WTC11 (cell line): ENCODE measurements at regions not wholly inside any gene's neighbourhood (a gene's known extent, or its start where the extent isn't known, plus 50 kb on each side); places are given as distances from the start of the nearest gene placed in this dataset.

Source experiments
- ATAC-seq: fragments of 200-7000 bp; cut with Tn5 transposase; 2 replicates; pipeline ENCODE4 v1.10.0; 2021; ENCODE audit warnings: mild to moderate bottlenecking, moderate library complexity
- CTCF ChIA-PET: fragments of 300-600 bp; sonication (Branson Sonifier 250); formaldehyde crosslinking; loops from one replicate; lab custom pipeline; 2021; ENCODE audit warnings: antibody characterized with exemption; lab: Charles Lee
- POLR2A ChIA-PET: fragments of 350-600 bp; sonication (Branson Sonifier 250); formaldehyde crosslinking; loops from one replicate; lab custom pipeline; 2021; ENCODE audit warnings: antibody characterized with exemption; lab: Charles Lee
- DNase-seq: peaks from one replicate; pipeline ENCODE4 v3.0.0; 2021; ENCODE audit warnings: low spot score
- H3K27ac Mint-ChIP-seq: 2 replicates; pipeline ENCODE4 v1.8.0; 2021; ENCODE audit warnings: mixed read lengths
- H3K27me3 Mint-ChIP-seq: 2 replicates; pipeline ENCODE4 v1.8.0; 2021; ENCODE audit warnings: low read depth, mild to moderate bottlenecking, moderate library complexity, mixed read lengths
- H3K36me3 Mint-ChIP-seq: 2 replicates; pipeline ENCODE4 v1.8.0; 2021; ENCODE audit warnings: mixed read lengths
- H3K4me1 Mint-ChIP-seq: 2 replicates; pipeline ENCODE4 v1.8.0; 2022; ENCODE audit warnings: mixed read lengths
- H3K4me3 Mint-ChIP-seq: 2 replicates; pipeline ENCODE4 v1.8.0; 2021; ENCODE audit warnings: mild to moderate bottlenecking, moderate library complexity, mixed read lengths
- H3K9me3 Mint-ChIP-seq: 2 replicates; pipeline ENCODE4 v1.8.0; 2021; ENCODE audit warnings: mixed read lengths
- ATF2 ChIP-seq: sonication (generic); formaldehyde crosslinking; IDR thresholded peaks from 2 replicates; pipeline ENCODE4 v1.8.1; 2022; ENCODE audit warnings: low read depth, missing genetic modification reagents, borderline replicate concordance
- ATF6 ChIP-seq: sonication (generic); formaldehyde crosslinking; IDR thresholded peaks from 2 replicates; pipeline ENCODE4 v1.8.1; 2023; ENCODE audit warnings: mild to moderate bottlenecking, missing genetic modification reagents
- CDX4 ChIP-seq: fragments of 250-450 bp; sonication (Bioruptor Pico); IDR thresholded peaks from 2 replicates; pipeline ENCODE4 v1.9.0; 2021; ENCODE audit warnings: moderate library complexity, mild to moderate bottlenecking, inconsistent platforms, borderline replicate concordance
- CREM ChIP-seq: sonication (generic); formaldehyde crosslinking; IDR thresholded peaks from 2 replicates; pipeline ENCODE4 v1.8.1; 2022; ENCODE audit warnings: mild to moderate bottlenecking, missing genetic modification reagents, moderate library complexity
- FOXP1 ChIP-seq: sonication (generic); formaldehyde crosslinking; IDR thresholded peaks from 2 replicates; pipeline ENCODE4 v1.8.0; 2022; ENCODE audit warnings: missing genetic modification reagents, mild to moderate bottlenecking, moderate library complexity, borderline replicate concordance
- GTF2I ChIP-seq: fragments of 250-450 bp; sonication (Bioruptor Pico); conservative IDR thresholded peaks from 2 replicates; pipeline ENCODE4 v1.4.0; 2021; ENCODE audit warnings: mild to moderate bottlenecking
- NFATC4 ChIP-seq: fragments of 250-450 bp; sonication (Bioruptor Pico); IDR thresholded peaks from 2 replicates; pipeline ENCODE4 v1.9.0; 2021; ENCODE audit warnings: mild to moderate bottlenecking
- NR1H2 ChIP-seq: sonication (generic); formaldehyde crosslinking; IDR thresholded peaks from 2 replicates; pipeline ENCODE4 v1.9.0; 2021; ENCODE audit warnings: mild to moderate bottlenecking, moderate library complexity, missing genetic modification reagents
- SOX15 ChIP-seq: fragments of 250-450 bp; sonication (Bioruptor Pico); IDR thresholded peaks from 2 replicates; pipeline ENCODE4 v1.9.0; 2021; ENCODE audit warnings: mild to moderate bottlenecking
- TEAD1 ChIP-seq: sonication (generic); formaldehyde crosslinking; IDR thresholded peaks from 2 replicates; pipeline ENCODE4 v1.8.0; 2022; ENCODE audit warnings: mild to moderate bottlenecking, missing genetic modification reagents
- ZNF219 ChIP-seq: sonication (generic); formaldehyde crosslinking; IDR thresholded peaks from 2 replicates; pipeline ENCODE4 v1.8.0; 2023; ENCODE audit warnings: missing genetic modification reagents, mild to moderate bottlenecking, borderline replicate concordance
- ZNF263 ChIP-seq: sonication (generic); formaldehyde crosslinking; IDR thresholded peaks from 2 replicates; pipeline ENCODE4 v1.8.1; 2022; ENCODE audit warnings: low read depth, mild to moderate bottlenecking, moderate library complexity, missing genetic modification reagents
- ZNF281 ChIP-seq: sonication (generic); formaldehyde crosslinking; IDR thresholded peaks from 2 replicates; pipeline ENCODE4 v1.8.0; 2023; ENCODE audit warnings: mild to moderate bottlenecking, missing genetic modification reagents
- ZNF396 ChIP-seq: fragments of 250-450 bp; sonication (Bioruptor Pico); IDR thresholded peaks from 2 replicates; pipeline ENCODE4 v1.8.0; 2021; ENCODE audit warnings: mild to moderate bottlenecking, moderate library complexity, borderline replicate concordance
- ZNF416 ChIP-seq: fragments of 250-450 bp; sonication (Bioruptor Pico); IDR thresholded peaks from 2 replicates; pipeline ENCODE4 v1.9.0; 2021; ENCODE audit warnings: mild to moderate bottlenecking, inconsistent platforms
- TF ChIP-seq, protein P1 (sequence below): sonication (generic); formaldehyde crosslinking; IDR thresholded peaks from 2 replicates; pipeline ENCODE4 v1.8.1; 2023; ENCODE audit warnings: mild to moderate bottlenecking, missing genetic modification reagents, moderate library complexity
- TF ChIP-seq, protein P2 (sequence below): fragments of 250-450 bp; sonication (Bioruptor Pico); IDR thresholded peaks from 2 replicates; pipeline ENCODE4 v1.9.0; 2021; ENCODE audit warnings: mild to moderate bottlenecking
- TF ChIP-seq, protein P3 (sequence below): sonication (generic); formaldehyde crosslinking; IDR thresholded peaks from 2 replicates; pipeline ENCODE4 v1.8.1; 2022; ENCODE audit warnings: mild to moderate bottlenecking, missing genetic modification reagents, moderate library complexity, borderline replicate concordance
- TF ChIP-seq, protein P4 (sequence below): sonication (generic); formaldehyde crosslinking; IDR thresholded peaks from 2 replicates; pipeline ENCODE4 v1.8.1; 2022; ENCODE audit warnings: mild to moderate bottlenecking, moderate library complexity, missing genetic modification reagents
- TF ChIP-seq, protein P5 (sequence below): sonication (generic); formaldehyde crosslinking; IDR thresholded peaks from 2 replicates; pipeline ENCODE4 v1.8.0; 2022; ENCODE audit warnings: mild to moderate bottlenecking, missing genetic modification reagents
- TF ChIP-seq, protein P6 (sequence below): sonication (generic); formaldehyde crosslinking; conservative IDR thresholded peaks from 2 replicates; pipeline ENCODE4 v1.8.1; 2022; ENCODE audit warnings: mild to moderate bottlenecking, missing genetic modification reagents

- no peaks in the 10 kb centered on the region for H3K36me3 Mint-ChIP-seq
- H3K27ac Mint-ChIP-seq = no peak overlapping the region
- no peak for DNase-seq
- POLR2A ChIA-PET = no interaction called here
- no peak overlapping the region for H3K4me3 Mint-ChIP-seq
- TF ChIP-seq, protein P1, sequence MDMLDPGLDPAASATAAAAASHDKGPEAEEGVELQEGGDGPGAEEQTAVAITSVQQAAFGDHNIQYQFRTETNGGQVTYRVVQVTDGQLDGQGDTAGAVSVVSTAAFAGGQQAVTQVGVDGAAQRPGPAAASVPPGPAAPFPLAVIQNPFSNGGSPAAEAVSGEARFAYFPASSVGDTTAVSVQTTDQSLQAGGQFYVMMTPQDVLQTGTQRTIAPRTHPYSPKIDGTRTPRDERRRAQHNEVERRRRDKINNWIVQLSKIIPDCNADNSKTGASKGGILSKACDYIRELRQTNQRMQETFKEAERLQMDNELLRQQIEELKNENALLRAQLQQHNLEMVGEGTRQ = no peak
- TF ChIP-seq ZNF396 (CRISPR knock-in tag) = no peak
- no peak for TF ChIP-seq ZNF219 (CRISPR knock-in tag)
- no peak for TF ChIP-seq CREM (CRISPR knock-in tag)
- TF ChIP-seq, protein P2, sequence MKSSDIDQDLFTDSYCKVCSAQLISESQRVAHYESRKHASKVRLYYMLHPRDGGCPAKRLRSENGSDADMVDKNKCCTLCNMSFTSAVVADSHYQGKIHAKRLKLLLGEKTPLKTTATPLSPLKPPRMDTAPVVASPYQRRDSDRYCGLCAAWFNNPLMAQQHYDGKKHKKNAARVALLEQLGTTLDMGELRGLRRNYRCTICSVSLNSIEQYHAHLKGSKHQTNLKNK (CRISPR knock-in tag) = no peak
- TF ChIP-seq ATF2 (CRISPR knock-in tag) = no peak
- TF ChIP-seq, protein P3, sequence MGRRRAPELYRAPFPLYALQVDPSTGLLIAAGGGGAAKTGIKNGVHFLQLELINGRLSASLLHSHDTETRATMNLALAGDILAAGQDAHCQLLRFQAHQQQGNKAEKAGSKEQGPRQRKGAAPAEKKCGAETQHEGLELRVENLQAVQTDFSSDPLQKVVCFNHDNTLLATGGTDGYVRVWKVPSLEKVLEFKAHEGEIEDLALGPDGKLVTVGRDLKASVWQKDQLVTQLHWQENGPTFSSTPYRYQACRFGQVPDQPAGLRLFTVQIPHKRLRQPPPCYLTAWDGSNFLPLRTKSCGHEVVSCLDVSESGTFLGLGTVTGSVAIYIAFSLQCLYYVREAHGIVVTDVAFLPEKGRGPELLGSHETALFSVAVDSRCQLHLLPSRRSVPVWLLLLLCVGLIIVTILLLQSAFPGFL = no peak
- TF ChIP-seq, protein P4, sequence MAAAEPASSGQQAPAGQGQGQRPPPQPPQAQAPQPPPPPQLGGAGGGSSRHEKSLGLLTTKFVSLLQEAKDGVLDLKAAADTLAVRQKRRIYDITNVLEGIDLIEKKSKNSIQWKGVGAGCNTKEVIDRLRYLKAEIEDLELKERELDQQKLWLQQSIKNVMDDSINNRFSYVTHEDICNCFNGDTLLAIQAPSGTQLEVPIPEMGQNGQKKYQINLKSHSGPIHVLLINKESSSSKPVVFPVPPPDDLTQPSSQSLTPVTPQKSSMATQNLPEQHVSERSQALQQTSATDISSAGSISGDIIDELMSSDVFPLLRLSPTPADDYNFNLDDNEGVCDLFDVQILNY = no peak
- no peak for TF ChIP-seq NFATC4 (CRISPR knock-in tag)
- TF ChIP-seq GTF2I (CRISPR knock-in tag) = no peak
- no peak for TF ChIP-seq ZNF416
- no peak for TF ChIP-seq ATF6 (CRISPR knock-in tag)
- TF ChIP-seq NR1H2 (CRISPR knock-in tag) = no peak
- TF ChIP-seq, all 79 proteins: peak for 0
- Mint-ChIP-seq H3K9me3 (no peaks in the 10 kb centered on the region), H3K27me3 (no peaks in the 10 kb centered on the region), H3K4me1 (peaks cover 19% of the 10 kb centered on the region)
- no peak for ATAC-seq
- CTCF ChIA-PET = no interaction called here
Measured at GRCh38 chr14:87076146-87076545, 916.8 kb downstream of the GALC start.

- Mint-ChIP-seq H3K27me3 (no peaks in the 10 kb centered on the region), H3K36me3 (no peaks in the 10 kb centered on the region), H3K4me3 (no peak overlapping the region), H3K4me1 (peaks cover 19% of the 10 kb centered on the region), H3K27ac (no peak overlapping the region), H3K9me3 (no peaks in the 10 kb centered on the region)
- POLR2A ChIA-PET = no interaction called here
- no peak for DNase-seq
- CTCF ChIA-PET = no interaction called here
- ATAC-seq = no peak
- TF ChIP-seq, protein P5, sequence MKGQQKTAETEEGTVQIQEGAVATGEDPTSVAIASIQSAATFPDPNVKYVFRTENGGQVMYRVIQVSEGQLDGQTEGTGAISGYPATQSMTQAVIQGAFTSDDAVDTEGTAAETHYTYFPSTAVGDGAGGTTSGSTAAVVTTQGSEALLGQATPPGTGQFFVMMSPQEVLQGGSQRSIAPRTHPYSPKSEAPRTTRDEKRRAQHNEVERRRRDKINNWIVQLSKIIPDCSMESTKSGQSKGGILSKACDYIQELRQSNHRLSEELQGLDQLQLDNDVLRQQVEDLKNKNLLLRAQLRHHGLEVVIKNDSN (CRISPR knock-in tag) = no peak
- TF ChIP-seq ZNF281 (CRISPR knock-in tag) (no peak), FOXP1 (no peak), ZNF416 (no peak), CDX4 (CRISPR knock-in tag) (no peak), TEAD1 (CRISPR knock-in tag) (no peak), ZNF263 (CRISPR knock-in tag) (no peak), SOX15 (CRISPR knock-in tag) (no peak)
- TF ChIP-seq, protein P6, sequence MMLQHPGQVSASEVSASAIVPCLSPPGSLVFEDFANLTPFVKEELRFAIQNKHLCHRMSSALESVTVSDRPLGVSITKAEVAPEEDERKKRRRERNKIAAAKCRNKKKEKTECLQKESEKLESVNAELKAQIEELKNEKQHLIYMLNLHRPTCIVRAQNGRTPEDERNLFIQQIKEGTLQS (CRISPR knock-in tag) = no peak
Measured at GRCh38 chr14:87073880-87074570, 919.0 kb downstream of the GALC start.
